ENCODE measurements at regions not wholly inside any gene's neighbourhood (a gene's known extent, or its start where the extent isn't known, plus 50 kb on each side); places are given as distances from the start of the nearest gene placed in this dataset.

DNA sequence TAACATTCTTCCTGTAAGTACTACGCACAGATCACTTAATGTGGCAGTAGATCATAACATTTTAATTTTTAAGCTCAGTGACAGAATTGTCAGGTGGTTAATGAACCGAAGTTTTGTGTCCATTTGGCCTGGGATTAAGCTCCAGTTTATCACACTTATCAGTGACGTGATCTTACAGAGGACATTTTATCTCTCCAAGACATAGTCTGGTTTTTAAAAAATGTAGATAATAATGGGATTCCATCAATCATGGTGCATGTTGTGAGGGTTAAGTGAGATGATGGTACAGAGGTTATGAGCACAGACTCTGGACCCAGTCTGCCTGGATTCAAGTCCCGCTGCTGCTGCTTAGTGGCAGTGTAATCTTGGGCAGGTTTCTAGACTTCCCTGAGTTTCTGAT is 66.0 kb upstream of the ZFAND5 start:
- DNase-seq = no peak

DNA sequence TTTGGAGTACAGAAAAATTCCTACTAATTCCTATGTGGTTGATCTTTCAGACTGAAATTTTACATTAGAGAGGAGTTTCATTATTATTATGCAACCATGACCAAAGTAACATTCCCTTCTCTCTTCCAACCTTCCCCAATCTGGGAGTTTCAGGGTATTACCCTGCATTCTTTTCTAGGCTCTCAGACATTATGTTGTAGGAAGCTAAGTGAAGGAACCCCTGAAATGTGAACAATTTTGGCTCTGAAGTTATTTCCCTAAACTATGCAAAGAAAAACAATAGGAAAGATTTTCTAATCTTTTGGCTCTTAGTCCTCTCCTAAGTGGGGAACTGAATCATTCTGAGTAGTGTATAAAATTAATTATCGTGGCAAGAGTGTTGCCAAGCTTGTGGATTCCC is 63.3 kb upstream of the ZFAND5 start:
- no peak for DNase-seq

DNA sequence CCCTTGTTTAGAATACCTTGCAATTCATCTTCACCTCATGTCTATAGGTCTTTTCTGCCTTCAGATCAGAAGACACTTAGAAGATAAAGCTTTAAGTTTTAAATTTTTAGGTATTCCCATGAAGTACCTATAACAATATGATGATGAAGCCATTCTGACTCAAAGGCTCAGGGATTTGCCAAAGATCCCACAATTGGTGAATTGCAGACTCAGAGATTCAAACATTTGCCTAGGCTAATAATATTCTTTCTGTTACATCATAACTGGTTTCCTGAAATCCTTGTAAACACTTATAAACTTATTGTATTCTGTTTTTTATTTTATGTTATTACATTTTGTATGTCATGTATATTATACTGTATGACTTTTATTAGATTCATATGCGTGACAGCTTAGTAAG is 62.8 kb upstream of the ZFAND5 start:
- no peak for DNase-seq

DNA sequence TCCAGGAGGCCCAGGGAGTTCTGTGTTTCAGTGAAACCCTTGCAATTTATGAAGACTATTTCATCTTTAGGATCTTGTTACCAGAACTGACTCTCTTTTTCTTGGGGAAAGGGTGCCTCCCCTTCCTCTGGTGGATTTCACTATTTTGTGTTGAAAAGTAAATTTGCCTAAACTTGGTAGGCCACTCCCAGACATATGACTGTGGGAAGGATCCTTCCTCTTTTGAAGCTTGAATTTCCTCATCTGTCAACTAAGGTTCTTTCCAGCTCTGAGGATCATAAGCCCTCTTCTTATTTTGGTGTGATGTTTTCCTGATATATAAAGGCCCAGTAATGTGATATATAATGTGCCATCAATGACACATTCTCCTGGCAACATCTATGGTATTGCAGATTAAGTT is 59.1 kb upstream of the ZFAND5 start:
- no peak for DNase-seq

DNA sequence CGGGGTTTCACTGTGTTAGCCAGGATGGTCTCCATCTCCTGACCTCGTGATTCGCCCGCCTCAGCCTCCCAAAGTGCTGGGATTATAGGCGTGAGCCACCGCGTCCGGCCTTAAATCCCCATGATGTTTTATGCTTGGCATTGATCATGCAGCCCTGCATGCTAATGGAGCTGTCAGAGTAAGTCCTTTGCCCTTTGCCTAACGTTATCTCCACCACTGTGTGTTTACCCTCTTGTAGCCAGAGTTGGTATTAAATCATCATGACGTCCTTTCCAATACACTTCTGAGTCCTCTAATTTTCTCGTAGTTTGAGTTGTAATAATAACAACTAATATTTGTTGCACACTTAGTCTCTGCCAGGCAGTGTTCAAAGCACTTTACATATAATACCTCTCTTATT is 57.2 kb upstream of the ZFAND5 start:
- no peak for DNase-seq

DNA sequence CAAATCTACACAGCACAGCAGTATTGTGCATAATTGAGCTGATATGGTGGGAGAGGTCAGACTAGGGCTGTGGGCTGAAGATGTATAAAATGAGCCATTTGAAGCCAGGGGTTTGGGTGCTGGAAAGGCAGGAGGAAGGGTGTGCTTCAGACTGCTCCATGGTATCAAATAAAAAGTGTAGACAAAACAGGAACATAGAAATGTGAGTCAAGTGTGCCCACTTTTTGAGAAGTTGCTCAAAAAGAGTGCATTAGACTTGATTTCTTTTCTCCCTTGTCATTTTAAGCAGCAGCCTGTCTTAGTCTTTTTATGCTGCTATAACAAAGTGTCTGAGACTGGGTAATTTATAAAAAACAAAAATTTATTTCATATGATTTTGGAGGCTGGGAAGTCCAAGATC is 55.8 kb upstream of the ZFAND5 start:
- no peak for DNase-seq

DNA sequence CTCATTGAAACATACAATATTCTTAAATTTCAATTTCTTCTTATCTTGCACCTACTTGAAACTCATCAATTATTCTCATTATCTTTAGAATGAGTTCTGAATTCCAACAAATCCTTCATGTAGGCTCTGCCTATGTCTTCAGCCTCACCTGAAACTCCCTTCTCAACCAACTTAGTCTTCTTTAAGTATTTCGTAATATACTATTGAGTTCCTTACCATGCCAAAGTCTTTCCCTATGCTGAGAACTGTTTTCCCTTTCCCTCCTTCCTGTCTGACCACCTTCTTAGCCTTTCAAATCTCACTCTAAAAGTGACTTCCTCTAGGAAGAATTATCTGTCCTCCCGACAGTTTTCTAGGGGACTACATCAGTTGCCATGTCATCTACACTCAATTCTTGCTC is 50.9 kb upstream of the ZFAND5 start:
- DNase-seq = no peak

DNA sequence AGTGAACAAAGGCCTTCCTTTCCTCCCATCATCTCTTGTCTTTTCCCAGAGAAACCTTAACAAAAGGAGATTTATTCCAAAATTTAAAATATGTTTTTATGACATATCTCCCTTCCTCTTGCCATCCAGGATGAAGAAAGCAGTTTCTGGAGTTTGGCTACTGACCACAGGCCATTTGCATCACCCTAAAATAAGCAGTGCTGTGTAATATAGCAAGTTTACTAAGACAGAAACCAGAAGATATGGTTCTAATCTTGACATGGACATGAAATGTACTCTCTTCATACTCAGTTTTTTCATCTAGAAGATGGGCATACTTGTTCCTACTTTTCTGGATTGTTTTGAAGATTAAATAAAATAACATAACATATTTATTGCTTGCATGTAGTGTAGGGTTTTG is 50.2 kb upstream of the ZFAND5 start:
- no peak for DNase-seq

Data from activated CD4-positive, alpha-beta T cell treated with anti-CD3 and anti-CD28 coated beads, Interleukin-2, amount 50 U/mL, for 48 hours (primary cell).